GM21528 (cell line): ENCODE measurements at regions not wholly inside any gene's neighbourhood (a gene's known extent, or its start where the extent isn't known, plus 50 kb on each side); places are given as distances from the start of the nearest gene placed in this dataset.

Experiments
- ATAC-seq: cut with Tn5 transposase; IDR thresholded peaks from one replicate; pipeline ENCODE4 v1.9.1; 2021; ENCODE audit warnings: mild to moderate bottlenecking, moderate library complexity; ENCODE audit not compliant: unreplicated experiment, low FRiP score

DNA sequence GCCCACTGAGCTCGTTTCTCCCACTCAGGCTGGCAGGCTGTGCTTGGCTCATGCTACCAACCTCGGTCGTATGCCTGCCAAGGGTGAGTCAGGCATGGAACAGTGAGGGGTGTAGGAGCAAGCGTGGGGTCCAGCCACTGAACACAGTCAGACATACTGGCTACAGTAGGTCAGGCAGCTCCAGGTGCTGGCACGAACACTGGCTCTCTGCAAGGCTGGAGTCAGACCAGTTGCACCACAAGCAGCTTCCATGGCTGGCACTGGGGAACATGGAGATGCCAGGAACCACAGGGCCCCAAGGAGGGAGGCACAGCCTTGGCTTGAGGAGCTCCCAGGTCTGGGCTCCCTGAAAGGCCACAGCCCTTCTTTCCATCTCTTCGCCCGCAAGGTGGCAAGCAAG is 410.7 kb upstream of the KIRREL3 start:
- ATAC-seq = no peak

DNA sequence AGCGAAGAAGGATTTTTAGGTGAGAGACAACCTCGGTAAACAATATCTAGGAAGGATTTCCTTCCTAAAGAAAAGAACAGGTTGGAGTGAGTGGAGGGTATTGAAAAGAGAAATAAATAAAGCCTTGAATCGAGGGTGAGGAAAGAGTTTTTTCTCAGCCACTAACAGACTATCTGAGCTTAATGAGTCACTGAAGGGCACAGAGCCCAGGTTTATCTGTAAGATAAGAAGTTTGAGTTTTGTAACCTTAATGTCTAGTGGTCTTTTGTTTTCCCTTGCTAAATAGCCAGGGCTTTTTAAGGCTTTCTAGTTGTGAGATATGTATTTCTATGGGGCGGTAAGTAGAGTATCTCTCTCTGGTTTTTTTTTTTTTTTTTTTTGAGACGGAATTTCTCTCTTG is 394.5 kb upstream of the KIRREL3 start:
- ATAC-seq = no peak

DNA sequence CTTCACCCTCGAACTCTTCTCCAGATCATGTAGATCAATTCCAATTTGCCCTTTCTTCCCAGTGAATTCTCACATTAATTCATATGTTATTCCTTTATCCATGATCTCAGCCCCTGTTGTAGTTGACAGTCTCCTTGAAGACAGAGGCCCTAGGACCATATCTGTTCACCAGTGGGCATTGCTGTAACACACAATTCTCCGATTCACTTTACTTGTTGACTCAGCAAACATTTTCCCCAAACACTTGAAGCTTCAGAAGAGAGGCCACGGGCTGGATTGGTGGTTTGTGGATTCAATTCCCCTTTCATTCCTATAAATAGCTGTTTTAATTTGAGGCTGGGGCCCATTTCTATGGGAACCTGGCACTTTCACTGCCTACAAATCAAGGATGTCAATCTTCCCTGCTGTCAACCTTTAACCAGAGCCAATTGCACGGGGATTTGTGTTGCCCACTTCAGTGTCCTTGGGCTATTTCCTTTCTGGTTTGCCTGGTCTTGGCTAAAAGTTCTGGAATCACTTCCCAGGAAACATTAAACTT is 393.0 kb upstream of the KIRREL3 start:
- ATAC-seq = no peak

DNA sequence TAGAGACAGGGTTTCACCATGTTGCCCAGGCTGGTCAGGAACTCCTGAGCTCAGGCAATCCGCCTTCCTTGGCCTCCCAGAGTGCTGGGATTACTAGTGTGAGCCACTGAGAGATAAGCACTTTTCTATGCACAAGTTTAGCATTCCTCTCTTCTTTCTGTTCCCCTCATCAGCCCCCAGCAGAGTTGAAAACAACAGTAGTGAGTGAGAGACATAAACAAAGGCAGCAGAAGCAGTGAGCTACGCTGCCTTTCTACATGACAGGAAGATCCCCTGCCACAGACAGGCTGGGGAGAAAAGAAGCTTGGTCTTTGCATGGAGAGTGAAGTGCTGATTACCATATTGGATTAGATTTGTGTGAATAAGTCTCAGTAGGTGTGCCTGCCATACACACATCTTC is 392.0 kb upstream of the KIRREL3 start:
- ATAC-seq = no peak

DNA sequence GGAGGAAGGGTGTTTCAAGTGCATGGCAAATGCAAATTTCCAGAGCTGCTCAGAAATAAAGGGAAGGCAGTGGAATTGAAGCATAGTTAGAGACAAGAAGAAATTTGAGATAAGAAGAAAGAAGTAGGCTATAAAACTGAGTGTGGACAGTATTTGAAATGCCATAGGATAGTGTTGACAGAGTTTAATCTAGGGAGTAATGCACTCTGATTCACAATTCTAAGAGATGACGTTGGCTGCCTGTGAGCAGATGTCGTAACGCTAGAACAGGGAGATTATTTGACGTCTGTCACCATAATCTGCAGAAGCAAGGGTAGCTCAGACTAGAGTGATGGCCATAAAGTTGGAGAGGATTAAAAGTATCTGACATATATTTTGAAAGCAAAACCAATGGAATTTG is 389.9 kb upstream of the KIRREL3 start:
- no peak for ATAC-seq

DNA sequence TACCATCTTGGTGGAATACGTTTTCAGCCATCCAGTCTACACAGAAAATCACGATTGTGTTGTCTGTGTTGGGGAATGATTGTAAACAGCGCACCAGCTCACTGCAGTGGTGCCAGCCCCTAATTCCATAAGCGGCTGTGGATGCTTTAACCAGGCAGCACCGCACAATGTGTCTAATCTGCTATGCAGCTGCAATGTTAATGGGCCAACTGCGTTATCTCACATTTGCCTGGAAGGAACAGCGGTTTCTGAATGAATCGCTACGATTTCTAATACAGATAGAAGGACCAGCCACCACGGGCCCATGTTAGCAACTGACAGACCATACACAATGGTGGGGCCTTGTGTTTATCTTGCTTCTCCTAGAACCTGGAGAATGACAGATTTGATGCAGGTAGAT is 384.5 kb upstream of the KIRREL3 start:
- no peak for ATAC-seq

DNA sequence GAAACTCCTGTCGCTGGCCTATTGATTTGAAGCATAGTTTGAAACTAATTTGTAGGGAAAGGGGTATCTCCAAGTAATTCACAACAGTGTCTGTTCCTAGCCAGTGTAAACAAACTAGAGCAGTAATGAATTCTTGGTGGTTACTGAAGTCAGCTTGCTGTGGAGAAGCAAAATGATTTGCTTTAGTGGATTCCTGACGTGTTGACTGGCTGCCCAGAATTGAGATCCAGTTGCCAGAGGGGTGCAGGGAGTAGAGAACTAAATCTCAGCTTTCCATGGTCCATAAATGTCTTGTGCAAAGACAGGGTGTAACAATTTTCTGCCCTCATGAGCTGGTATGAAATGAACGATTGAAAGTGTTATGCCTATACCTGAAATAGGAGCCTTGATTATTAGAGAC is 382.5 kb upstream of the KIRREL3 start:
- ATAC-seq = no peak

DNA sequence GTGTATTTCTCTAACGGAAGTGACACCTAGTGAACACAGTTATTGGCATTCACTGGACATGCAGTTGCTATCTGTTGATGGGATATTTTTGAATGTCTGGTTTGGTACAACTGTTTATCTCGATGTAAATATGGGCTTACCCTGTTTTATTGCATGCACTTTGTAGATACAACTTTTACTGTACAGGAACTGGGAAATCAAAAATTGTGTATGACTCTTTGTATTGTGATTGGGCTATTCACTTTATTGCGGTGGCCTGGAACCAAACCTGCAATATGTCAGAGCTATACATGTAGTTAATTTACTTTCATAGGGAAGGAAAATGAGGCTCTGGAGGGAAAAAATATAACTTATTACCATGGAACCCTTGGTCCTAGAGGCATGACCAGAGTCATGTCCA is 380.7 kb upstream of the KIRREL3 start:
- ATAC-seq = no peak

DNA sequence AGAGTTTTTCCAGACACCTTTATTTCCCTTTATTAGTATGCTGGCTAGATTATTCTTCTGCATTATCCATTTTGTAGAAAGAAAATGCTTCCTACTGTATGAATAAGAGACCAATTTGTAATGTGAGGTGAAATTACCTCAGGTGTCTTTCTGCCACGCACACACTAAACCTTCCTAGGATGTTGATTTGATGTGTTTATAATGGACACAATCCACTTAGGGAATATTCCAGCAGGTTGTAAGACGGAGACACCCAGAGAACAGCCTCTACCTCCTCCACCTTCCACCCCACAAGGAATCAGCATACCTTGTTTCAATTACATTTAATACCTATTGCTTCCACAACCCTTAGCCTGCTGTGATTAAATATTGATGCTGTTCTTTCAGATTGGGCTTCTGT is 379.1 kb upstream of the KIRREL3 start:
- no peak for ATAC-seq

DNA sequence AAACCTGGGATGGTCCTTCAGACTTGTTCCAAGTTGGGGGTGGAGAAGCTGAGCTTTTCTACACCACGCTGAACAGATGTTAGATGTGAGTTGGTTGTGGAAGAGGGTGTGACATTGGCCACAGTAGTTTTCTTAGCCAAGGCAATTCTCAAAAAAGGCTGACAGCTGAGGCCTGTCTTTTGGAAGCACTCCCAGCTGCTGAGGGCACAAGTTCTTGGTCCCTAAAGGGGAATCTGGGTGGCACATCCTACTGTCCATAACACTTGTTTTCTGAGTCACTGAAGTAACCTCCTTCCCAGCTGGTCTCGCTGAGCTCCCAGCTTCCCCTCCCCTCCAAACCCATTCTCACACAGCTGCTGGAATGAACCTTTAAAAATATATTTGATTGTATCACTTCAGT is 375.7 kb upstream of the KIRREL3 start:
- no peak for ATAC-seq

DNA sequence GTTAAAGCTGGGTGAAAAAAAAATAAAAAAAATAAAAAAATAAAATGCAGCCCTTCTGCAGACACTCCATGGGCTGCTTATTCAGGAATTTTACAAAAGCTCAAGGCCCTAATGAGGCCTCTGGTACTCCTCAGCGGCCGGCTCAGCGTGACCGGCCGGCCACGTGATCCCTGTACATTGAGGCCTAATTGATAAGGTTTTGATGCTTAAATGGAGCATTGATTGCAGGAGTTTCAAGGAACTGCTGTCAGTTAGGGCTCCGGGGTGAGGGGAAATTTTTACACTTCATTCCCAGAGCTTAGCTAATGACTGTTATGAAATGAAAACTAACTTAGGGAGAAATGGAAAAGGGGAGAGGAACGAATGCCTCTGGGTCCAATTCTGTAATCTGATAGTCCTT is 368.8 kb upstream of the KIRREL3 start:
- ATAC-seq = no peak

DNA sequence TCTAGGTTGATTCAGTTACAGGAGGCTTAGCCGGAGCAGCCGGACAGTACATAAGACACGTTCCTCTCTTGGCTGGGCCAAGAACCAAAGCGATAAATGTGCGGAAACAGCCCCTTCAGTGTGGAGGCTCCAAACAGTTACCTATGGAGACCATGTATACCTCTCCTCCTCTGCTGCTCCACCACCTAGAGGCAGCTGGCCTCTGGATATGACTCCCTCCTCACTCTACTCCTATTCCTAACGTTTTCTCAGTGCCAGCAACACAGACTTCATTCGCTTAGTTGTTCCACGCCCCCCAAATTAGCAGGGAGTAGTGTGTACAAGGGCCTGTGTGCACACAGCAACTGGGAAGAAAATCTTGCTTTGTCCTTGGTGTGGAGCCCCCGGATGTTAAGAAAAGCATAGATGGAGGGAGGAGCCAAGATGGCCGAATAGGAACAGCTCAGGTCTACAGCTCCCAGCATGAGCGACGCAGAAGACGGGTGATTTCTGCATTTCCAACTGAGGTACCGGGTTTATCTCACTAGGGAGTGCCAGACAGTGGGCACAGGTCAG is 362.3 kb upstream of the KIRREL3 start:
- ATAC-seq = no peak

DNA sequence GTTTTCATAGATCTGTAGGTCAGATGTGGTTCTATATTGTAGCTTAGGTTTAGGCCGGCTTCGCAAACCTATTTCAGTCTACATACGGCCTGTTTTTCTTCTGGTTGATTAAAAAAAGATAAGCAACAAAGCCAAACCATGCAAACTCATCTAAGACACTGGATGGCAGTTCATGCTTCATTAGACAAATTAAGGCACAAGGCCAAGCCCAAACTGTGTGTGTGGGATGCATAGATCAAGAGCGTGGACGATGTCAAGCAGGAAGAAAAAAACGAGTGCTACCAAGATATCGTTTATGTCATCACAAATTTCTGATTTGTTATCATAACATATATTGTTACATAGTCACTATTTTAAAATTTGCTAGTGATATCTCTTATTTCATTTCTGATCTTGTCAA is 357.6 kb upstream of the KIRREL3 start:
- ATAC-seq = no peak

DNA sequence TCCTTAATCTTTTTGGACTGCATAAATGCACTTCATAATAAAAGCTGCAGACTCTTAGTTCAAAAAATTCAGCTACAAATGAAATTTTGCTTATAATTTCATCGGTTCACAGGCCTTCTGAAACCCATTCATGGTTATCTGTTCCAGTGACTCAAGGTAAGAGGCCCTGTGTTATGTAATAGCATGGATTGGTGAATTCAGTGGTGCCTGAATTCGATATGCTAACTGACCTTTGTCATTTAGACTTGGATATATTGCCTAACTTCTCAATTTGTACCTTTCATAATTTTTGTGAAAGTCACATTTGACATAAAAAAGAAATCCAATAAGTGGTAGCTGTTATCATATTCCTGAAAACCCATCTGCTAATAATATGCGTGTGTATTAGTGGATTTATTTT is 349.9 kb upstream of the KIRREL3 start:
- ATAC-seq = no peak

DNA sequence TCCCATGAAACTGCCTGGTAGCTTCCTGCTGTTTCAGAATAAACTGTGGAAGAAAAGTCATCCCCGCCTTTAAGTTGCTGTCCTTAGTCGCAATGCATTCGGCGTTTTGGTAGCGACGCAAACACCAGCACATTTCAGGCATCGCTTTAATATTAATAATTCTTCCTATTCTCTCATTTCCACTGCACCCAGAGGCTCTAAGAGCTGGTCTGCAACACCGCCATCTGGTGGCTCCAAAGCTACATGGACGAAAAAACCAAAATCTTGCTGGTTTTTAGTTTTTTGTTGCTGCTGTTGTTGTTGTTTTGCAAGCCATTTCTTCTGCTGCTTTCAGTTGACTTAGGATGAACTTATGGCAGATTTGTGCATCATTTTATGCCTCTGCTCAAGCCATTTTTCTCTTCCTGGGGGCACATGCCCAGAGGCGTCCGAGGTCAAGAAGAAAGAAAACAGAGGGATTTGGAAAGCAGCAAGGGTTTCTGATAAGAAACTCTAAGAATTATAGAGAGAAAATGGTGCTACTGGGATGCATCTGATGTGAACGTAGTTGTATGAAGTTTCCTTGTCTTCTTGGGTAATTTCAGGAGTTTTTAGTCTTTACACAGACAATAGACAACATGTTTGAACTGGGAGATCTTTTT is 345.4 kb upstream of the KIRREL3 start:
- no peak for ATAC-seq

DNA sequence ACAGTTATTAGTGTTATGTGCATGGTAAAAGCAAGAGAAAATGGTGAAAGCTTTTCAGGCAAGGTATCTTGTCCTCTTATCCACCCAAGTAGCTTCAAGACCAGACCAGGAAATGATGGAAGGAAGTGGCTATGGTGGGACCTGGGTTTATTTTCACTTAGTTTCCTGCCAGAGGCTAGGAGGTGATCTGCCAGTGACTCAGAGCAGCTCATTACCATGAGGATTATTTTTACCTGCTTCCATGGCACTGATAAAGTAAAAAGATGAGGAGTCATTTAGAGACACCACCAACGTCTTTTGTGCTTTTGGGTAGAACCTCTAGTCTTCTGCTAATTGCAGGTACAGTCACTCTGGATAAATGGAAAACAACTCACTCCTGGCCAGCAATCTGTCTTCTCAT is 339.9 kb upstream of the KIRREL3 start:
- ATAC-seq = no peak

DNA sequence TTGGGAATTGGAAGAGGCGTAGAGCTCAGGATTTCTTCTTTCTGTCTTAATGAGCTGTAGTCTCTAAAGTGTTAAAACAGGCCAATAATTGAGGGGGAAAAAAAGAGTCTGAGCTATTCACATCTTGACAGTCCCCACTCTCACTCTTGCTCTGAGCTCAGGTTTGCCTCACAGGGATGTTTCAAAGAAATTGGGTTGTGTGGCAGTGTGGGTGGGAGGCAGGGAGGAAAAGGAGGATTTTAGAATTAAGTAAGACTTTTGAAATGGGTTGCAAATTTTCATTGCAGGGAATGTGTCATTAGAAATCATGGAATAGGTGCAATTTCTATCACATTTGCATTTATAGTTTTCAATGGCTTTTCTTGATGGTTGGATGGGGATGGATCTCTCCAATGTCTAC is 338.8 kb upstream of the KIRREL3 start:
- no peak for ATAC-seq

DNA sequence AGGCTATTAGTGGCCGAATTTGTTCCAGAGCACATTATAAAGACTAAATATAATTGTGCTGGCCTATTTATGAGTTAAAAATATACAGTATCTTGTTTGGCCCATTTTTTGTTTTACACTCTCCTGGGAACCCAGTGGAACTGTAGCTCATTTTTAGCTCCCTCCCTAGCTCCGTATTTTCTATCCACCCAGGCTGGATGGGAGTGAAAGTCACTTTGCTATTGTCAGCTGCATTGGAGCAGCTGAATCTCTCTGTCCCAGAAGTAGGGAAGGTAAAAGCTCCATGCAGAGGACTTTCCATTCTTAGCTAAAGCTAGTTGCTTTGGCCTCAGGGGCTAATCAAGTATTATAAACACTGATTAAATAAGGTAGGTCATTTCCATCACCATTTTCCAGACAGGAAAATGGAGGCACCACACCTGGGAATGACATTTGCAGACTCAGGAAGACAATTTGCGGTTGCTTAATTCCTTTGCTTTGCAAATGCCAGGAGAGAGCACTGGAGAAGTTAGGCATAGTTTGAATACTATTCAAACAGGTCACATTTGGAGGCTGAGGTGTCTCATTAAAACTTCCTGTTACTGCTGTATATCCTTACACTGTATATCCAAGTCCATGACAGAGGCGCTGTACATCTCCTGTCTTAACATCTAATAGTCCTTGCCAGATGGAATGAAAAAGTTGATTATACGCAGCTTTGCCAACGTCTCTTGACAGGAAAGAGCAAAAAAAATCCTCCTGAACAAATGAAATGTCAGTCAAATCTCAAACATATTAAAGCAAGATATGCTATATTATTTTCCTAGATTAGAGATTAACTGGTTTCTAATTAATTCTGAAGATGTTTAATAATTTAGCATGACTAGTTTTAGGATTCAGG is 338.1 kb upstream of the KIRREL3 start:
- ATAC-seq = no peak

DNA sequence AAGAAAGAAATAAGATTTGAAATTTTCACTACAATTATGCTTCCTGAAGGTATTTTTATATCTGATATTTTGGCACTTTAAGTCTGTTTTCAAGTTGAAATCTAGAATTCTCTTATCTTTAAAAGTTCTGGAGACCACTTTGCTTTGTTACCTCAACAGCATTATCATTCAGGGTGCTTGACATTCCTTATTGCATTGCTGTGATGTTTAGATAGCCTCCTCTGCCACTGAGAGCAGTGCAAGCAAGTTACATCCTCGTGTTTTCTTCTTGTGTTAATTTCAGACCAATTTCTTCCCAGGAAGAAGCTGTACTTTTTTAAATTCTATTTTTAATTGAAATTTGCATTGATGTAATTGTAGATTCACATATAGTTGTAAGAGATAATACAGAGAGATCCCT is 333.9 kb upstream of the KIRREL3 start:
- ATAC-seq = no peak

DNA sequence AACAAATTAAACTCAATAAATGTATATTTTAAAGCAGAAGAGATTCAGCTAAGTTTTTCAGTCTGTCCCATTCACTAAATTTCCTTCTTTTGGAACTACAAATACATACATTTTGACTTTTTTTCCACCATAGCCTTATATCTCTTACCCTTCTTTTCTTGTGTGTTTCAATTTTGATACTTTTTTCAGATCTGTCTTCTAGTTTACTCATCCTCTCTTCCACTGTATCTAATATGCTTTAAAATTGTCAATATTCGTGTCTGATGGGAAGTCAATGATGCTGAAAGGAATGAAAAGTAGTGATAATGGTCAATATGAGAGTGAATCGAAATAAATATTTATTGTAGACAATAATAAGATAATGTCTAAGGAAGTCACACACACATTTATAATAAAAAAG is 332.3 kb upstream of the KIRREL3 start:
- ATAC-seq = no peak

DNA sequence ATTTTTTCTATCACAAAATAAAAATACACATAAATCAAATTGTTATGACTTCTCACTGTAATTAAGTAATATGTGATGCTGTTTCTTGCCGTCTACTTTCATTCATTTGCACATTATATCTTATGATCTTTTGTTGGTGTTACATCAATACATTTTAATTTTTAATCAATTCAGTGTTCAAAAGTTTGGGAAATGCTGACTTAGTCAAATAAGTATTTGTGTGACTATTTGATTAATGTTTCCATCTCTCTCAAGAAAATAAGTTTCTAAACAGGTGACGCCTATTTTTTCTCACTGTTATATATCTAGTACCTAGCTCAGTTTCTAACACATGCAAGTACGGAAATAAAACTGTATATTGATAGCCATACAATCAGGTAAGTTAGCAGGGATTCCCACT is 329.5 kb upstream of the KIRREL3 start:
- no peak for ATAC-seq

DNA sequence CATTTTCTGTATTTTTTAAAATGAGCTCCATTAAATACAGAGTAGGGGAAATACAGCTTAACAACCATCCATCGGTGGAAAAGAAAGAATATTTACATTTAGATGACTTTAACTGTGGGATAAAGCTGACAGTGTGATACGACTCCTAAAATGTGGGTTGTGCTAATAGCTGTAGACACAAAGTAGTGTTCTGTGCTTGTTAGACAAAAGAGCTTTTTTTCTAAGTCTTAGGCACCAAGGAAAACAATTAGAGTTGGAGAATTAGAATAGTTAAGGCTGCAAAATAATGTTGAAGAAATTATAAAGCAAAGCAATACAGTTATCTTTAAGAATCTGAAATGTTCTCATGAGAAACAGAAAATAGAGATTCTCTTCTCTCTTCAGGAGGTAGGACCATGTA is 307.7 kb upstream of the KIRREL3 start:
- ATAC-seq = no peak
